Upper lobe of left lung (tissue), 4 donors: ENCODE measurements at regions not wholly inside any gene's neighbourhood (a gene's known extent, or its start where the extent isn't known, plus 50 kb on each side); places are given as distances from the start of the nearest gene placed in this dataset.

ENCODE experiments used
- EP300 ChIP-seq, 4 donors: sonication (generic); formaldehyde crosslinking; IDR thresholded peaks; one replicate each; pipeline ENCODE4 v1.5.1; 2017; ENCODE audit warnings: antibody characterized with exemption in 4 of 4, control low read depth in 2 of 4
- POLR2AphosphoS5 ChIP-seq, 2 donors: sonication (generic); formaldehyde crosslinking; IDR thresholded peaks; one replicate each; pipeline ENCODE4 v1.5.1; 2017; ENCODE audit warnings: antibody characterized with exemption in 2 of 2
- TF ChIP-seq, protein P1 (sequence below), 6 experiments: fragments of 450-650 bp in 4 of 6; fragments of 200-600 bp in 2 of 6; sonication (generic) in 2 of 6; IDR thresholded peaks; one replicate each; pipeline ENCODE4 v1.5.1; 2016 to 2019; ENCODE audit warnings: antibody characterized with exemption in 6 of 6

DNA sequence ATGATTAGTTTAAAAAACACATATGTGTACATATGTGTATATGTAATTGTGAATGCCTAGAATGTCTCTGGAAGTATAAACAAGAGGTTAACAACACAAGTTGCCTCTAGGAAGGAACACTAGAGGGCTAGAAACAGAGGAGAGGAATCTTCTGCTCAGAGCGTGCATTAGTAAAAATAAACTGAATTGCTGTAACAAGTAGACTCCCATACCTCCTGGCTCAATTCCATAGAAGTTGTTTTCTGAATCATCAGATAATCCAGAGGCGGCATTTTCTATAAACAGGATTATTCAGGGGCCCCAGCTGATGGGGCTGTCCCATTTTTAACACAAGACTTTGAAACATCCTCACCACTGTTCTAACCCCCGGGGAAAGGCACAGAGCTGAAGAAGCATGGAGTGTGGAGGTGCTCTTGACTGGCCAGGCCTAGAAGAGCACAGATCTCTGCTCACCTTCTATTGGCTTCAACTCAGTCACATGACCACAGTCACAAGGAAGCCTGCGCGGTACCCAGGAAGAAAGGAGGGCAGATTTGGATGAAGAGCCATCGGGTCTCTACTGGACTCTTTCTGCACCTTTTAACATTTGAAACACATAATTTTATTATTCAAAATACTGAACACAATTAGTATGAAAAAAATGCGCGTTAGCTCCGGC is 145.7 kb downstream of the TLE3 start:
- TF ChIP-seq, protein P1, sequence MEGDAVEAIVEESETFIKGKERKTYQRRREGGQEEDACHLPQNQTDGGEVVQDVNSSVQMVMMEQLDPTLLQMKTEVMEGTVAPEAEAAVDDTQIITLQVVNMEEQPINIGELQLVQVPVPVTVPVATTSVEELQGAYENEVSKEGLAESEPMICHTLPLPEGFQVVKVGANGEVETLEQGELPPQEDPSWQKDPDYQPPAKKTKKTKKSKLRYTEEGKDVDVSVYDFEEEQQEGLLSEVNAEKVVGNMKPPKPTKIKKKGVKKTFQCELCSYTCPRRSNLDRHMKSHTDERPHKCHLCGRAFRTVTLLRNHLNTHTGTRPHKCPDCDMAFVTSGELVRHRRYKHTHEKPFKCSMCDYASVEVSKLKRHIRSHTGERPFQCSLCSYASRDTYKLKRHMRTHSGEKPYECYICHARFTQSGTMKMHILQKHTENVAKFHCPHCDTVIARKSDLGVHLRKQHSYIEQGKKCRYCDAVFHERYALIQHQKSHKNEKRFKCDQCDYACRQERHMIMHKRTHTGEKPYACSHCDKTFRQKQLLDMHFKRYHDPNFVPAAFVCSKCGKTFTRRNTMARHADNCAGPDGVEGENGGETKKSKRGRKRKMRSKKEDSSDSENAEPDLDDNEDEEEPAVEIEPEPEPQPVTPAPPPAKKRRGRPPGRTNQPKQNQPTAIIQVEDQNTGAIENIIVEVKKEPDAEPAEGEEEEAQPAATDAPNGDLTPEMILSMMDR (IDR thresholded peaks at IDR 0.05) = no peak
- no peak for TF ChIP-seq EP300 (IDR thresholded peaks at IDR 0.05)
- TF ChIP-seq POLR2AphosphoS5 (IDR thresholded peaks at IDR 0.05) = no peak
